Psoas muscle (tissue), 7 donors: ENCODE measurements at regions not wholly inside any gene's neighbourhood (a gene's known extent, or its start where the extent isn't known, plus 50 kb on each side); places are given as distances from the start of the nearest gene placed in this dataset.
"Not testable (repeated sequence)": the region's sequence is repeated elsewhere in the genome, so short reads cannot be mapped to it uniquely, and the experiment has no call there.

Source experiments
- ATAC-seq, 4 donors: fragments of 200-7000 bp; cut with Tn5 transposase; one replicate each; pipeline ENCODE4 v1.9.1; 2020; ENCODE audit warnings: moderate library complexity in 3 of 4, mild to moderate bottlenecking in 2 of 4
- DNase-seq, 2 donors: peaks; one replicate each; pipeline ENCODE4 v3.0.0-alpha.2; 2020
- H3K27ac ChIP-seq: fragments of 200-600 bp; one replicate; pipeline ENCODE4 v1.8.0; 2022
- H3K27me3 ChIP-seq, 3 donors: fragments of 200-600 bp in 1 of 3; one replicate each; pipeline versions ENCODE4 v1.6.1 to v1.8.0; 2013 to 2022; ENCODE audit warnings: low read length in 2 of 3, mild to moderate bottlenecking in 2 of 3, moderate library complexity in 1 of 3; ENCODE audit not compliant: insufficient read depth in 3 of 3
- H3K36me3 ChIP-seq, 2 donors: fragments of 200-600 bp in 1 of 2; one replicate each; pipeline versions ENCODE4 v1.6.1 to v1.8.0; 2013 to 2022; ENCODE audit warnings: low read depth in 1 of 2, mild to moderate bottlenecking in 1 of 2, moderate library complexity in 1 of 2; ENCODE audit not compliant: insufficient read depth in 1 of 2
- H3K4me1 ChIP-seq: fragments of 200-600 bp; one replicate; pipeline ENCODE4 v1.8.0; 2022
- H3K4me3 ChIP-seq: fragments of 200-600 bp; one replicate; pipeline ENCODE4 v1.8.0; 2022; ENCODE audit warnings: mild to moderate bottlenecking
- H3K9me3 ChIP-seq: fragments of 200-600 bp; one replicate; pipeline ENCODE4 v1.8.0; 2022
- WGBS, 3 donors: extraction: QIAGEN DNeasy Blood & Tissue Kit; methylation state at CpG; one replicate each; pipeline versions ENCODE4 v1.1.6 to v1.1.7; 2013; 5-methylcytosine and 5-hydroxymethylcytosine counted together
- intact Hi-C, 2 donors: fragments of 100-400 bp; cut with DNase I; formaldehyde crosslinking; loops; one replicate each; pipeline versions ENCODE4 v1.11.0 to v1.14.2; 2022
- donor health status: healthy with polysubstance abuse.
- donor health status: DM: no; HTN: no; CAD: no; lungs with moderate emphysema.
- donor health status: Bipolar disorder and iron deficiency.
- donor health status: healthy.
- donor health status: DM: yes; HTN: yes; CAD: no.
- donor health status: DM: no; HTN: no; CAD: no.
- donor health status: DM: yes; HTN: yes; CAD: no.

GRCh38 chr16:15204571-15204970, 110.5 kb upstream of the RRN3 start:
- intact Hi-C loops, DNase-seq, H3K27ac ChIP-seq, H3K9me3 ChIP-seq, H3K4me3 ChIP-seq, H3K27me3 ChIP-seq, H3K4me1 ChIP-seq, ATAC-seq, H3K36me3 ChIP-seq: not testable (repeated sequence)
- 26 to 38% (median 37%) methylated on average over 4 of the region's 5 CpGs for WGBS, 3 donors

- H3K27ac ChIP-seq, H3K4me3 ChIP-seq, H3K9me3 ChIP-seq, intact Hi-C loops, H3K4me1 ChIP-seq, DNase-seq, ATAC-seq, H3K36me3 ChIP-seq, H3K27me3 ChIP-seq: not testable (repeated sequence)
- 89 to 93% (median 90%) methylated on average over 1 of the region's 2 CpGs for WGBS, 3 donors
These were observed 98.7 kb upstream of the RRN3 start for GRCh38 chr16:15192813-15193212.

DNA sequence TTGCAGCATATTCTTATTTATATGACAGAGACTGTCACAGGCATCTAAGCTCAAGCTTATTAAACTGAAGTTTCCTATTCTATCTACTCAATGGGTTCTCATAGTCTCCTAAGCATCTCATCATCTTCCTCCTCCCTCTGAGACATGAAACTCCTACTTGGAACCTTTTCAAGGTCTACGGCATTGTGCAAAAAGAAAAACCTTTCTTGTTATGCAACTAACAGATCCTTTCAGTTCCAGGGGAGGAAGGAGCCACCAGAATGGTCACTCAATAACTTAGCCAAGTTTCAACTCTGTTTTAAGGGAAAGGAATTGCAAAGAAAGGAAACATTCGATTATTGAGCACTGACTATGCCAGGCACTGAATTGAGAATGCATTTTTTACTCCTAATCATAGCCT, 98.1 kb upstream of the RRN3 start:
- H3K9me3 ChIP-seq, H3K27me3 ChIP-seq, ATAC-seq, intact Hi-C loops, H3K27ac ChIP-seq, H3K36me3 ChIP-seq, H3K4me1 ChIP-seq, DNase-seq, H3K4me3 ChIP-seq: not testable (repeated sequence)
- WGBS, 3 donors = 33 to 60% (median 45%) methylated on average over 1 of the region's 2 CpGs

- H3K27ac ChIP-seq, H3K9me3 ChIP-seq, ATAC-seq, DNase-seq, H3K4me1 ChIP-seq, H3K36me3 ChIP-seq, H3K4me3 ChIP-seq, intact Hi-C loops, H3K27me3 ChIP-seq: not testable (repeated sequence)
- WGBS, 3 donors = no CpG with 5 or more reads among the region's 2 CpGs
These were observed 95.4 kb upstream of the RRN3 start for GRCh38 chr16:15189478-15189877.
